Type B pancreatic cell (in vitro differentiated cells): ENCODE measurements at regions not wholly inside any gene's neighbourhood (a gene's known extent, or its start where the extent isn't known, plus 50 kb on each side); places are given as distances from the start of the nearest gene placed in this dataset.

Source experiments
- DNase-seq: peaks from one replicate; pipeline ENCODE4 v3.0.0; 2021; ENCODE audit warnings: mixed read lengths; ENCODE audit not compliant: unreplicated experiment; ENCODE audit errors: extremely low spot score
- H3K27ac Mint-ChIP-seq: 2 replicates; pipeline ENCODE4 v1.8.0; 2021; ENCODE audit warnings: mild to moderate bottlenecking, mixed read lengths
- H3K27me3 Mint-ChIP-seq: 2 replicates; pipeline ENCODE4 v1.8.0; 2021; ENCODE audit warnings: mixed read lengths
- H3K36me3 Mint-ChIP-seq: 2 replicates; pipeline ENCODE4 v1.8.0; 2021; ENCODE audit warnings: mixed read lengths
- H3K4me1 Mint-ChIP-seq: one replicate; pipeline ENCODE4 v1.8.0; 2021; ENCODE audit warnings: mixed read lengths; ENCODE audit not compliant: unreplicated experiment
- H3K4me3 Mint-ChIP-seq: 2 replicates; pipeline ENCODE4 v1.8.0; 2021; ENCODE audit warnings: mild to moderate bottlenecking, mixed read lengths
- H3K9me3 Mint-ChIP-seq: 2 replicates; pipeline ENCODE4 v1.8.0; 2021; ENCODE audit warnings: mixed read lengths
- CTCF ChIP-seq: fragments of 200-600 bp; sonication (generic); conservative IDR thresholded peaks from 2 replicates; pipeline ENCODE4 v1.5.0; 2021; ENCODE audit warnings: antibody characterized with exemption, mild to moderate bottlenecking

GRCh38 chr5:93145019-93145418, 436.0 kb downstream of the NR2F1-AS1 start:
- Mint-ChIP-seq H3K27ac (no peak overlapping the region), H3K36me3 (no peaks in the 10 kb centered on the region), H3K9me3 (peaks cover 10% of the 10 kb centered on the region)

GRCh38 chr5:93141969-93142368, 439.1 kb downstream of the NR2F1-AS1 start:
- Mint-ChIP-seq H3K36me3 (no peaks in the 10 kb centered on the region), H3K27ac (no peak overlapping the region), H3K27me3 (no peaks in the 10 kb centered on the region), H3K4me1 (peaks cover 8% of the 10 kb centered on the region), H3K9me3 (peaks cover 10% of the 10 kb centered on the region), H3K4me3 (no peak overlapping the region)
- no peak for TF ChIP-seq CTCF
- DNase-seq = no peak

More at GRCh38 chr5:93145019-93145418, 436.0 kb downstream of the NR2F1-AS1 start:
- DNase-seq = no peak
- H3K27me3 Mint-ChIP-seq = no peaks in the 10 kb centered on the region
- no peak for TF ChIP-seq CTCF
- H3K4me3 Mint-ChIP-seq = no peak overlapping the region
- H3K4me1 Mint-ChIP-seq = peaks cover 8% of the 10 kb centered on the region

GRCh38 chr5:93130624-93131490, 450.2 kb downstream of the NR2F1-AS1 start:
- no peak overlapping the region for H3K27ac Mint-ChIP-seq
- H3K9me3 Mint-ChIP-seq = no peaks in the 10 kb centered on the region
- no peaks in the 10 kb centered on the region for H3K36me3 Mint-ChIP-seq
- no peak for TF ChIP-seq CTCF
- no peak for DNase-seq
- no peak overlapping the region for H3K4me3 Mint-ChIP-seq
- H3K4me1 Mint-ChIP-seq = peaks cover 7% of the 10 kb centered on the region
- H3K27me3 Mint-ChIP-seq = peaks cover 11% of the 10 kb centered on the region

GRCh38 chr5:93126634-93127033, 454.4 kb downstream of the NR2F1-AS1 start:
- Mint-ChIP-seq H3K27me3 (peaks cover 9% of the 10 kb centered on the region), H3K36me3 (no peaks in the 10 kb centered on the region), H3K4me3 (no peak overlapping the region), H3K27ac (no peak overlapping the region), H3K4me1 (peaks cover 7% of the 10 kb centered on the region), H3K9me3 (no peaks in the 10 kb centered on the region)
- DNase-seq = no peak
- TF ChIP-seq CTCF = no peak

- no peak for TF ChIP-seq CTCF
- H3K27me3 Mint-ChIP-seq = peaks cover 9% of the 10 kb centered on the region
- no peaks in the 10 kb centered on the region for H3K9me3 Mint-ChIP-seq
- H3K4me1 Mint-ChIP-seq = peaks cover 13% of the 10 kb centered on the region
- DNase-seq = no peak
- no peak overlapping the region for H3K4me3 Mint-ChIP-seq
- no peak overlapping the region for H3K27ac Mint-ChIP-seq
- no peaks in the 10 kb centered on the region for H3K36me3 Mint-ChIP-seq
Measured at GRCh38 chr5:93123127-93123526, 457.9 kb downstream of the NR2F1-AS1 start.
